Neural progenitor cell (in vitro differentiated cells): ENCODE measurements at regions not wholly inside any gene's neighbourhood (a gene's known extent, or its start where the extent isn't known, plus 50 kb on each side); places are given as distances from the start of the nearest gene placed in this dataset.

Source experiments
- EZH2 ChIP-seq: fragments of 200-600 bp; sonication (generic); IDR thresholded peaks from 2 replicates; pipeline ENCODE4 v1.6.1; 2017; ENCODE audit warnings: antibody characterized with exemption, mild to moderate bottlenecking, moderate library complexity
- TF ChIP-seq, protein P1 (sequence below): fragments of 200-600 bp; sonication (generic); IDR thresholded peaks from 2 replicates; pipeline ENCODE4 v1.5.1; 2017; ENCODE audit warnings: antibody characterized with exemption, mild to moderate bottlenecking

DNA sequence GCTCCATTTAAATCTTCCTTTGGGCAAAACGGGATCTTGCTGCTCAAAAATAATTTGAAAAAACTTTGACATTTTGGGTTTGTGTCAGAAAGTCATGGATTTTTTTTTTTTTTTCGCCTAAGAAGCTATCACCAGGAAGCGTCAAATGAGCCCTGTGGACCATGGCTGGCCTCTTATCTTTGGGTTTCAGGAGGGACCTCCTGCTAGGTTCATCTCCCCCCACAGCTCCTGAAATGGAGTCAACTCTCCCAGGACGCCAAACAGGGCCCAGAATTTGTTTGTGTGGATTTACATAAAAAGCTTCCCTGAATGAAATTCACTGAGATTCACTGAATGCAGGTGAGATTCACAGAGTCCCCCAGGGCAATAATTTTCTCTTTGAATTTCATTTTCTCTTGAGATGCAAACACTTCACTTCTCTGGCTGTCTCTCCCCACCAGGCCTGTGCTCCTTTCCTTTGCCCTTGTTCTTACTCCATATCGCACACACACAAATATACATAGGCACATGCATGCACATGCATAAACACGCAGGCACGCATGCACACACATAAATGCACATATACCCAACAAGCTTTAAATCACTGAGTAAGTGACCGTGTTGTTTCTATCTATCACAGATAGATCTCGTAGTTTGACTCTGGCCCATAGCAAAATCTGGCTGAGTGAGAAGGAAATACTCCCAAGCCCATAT lies 55.3 kb upstream of the GALNT10 start:
- TF ChIP-seq, protein P1, sequence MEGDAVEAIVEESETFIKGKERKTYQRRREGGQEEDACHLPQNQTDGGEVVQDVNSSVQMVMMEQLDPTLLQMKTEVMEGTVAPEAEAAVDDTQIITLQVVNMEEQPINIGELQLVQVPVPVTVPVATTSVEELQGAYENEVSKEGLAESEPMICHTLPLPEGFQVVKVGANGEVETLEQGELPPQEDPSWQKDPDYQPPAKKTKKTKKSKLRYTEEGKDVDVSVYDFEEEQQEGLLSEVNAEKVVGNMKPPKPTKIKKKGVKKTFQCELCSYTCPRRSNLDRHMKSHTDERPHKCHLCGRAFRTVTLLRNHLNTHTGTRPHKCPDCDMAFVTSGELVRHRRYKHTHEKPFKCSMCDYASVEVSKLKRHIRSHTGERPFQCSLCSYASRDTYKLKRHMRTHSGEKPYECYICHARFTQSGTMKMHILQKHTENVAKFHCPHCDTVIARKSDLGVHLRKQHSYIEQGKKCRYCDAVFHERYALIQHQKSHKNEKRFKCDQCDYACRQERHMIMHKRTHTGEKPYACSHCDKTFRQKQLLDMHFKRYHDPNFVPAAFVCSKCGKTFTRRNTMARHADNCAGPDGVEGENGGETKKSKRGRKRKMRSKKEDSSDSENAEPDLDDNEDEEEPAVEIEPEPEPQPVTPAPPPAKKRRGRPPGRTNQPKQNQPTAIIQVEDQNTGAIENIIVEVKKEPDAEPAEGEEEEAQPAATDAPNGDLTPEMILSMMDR = no peak
- TF ChIP-seq EZH2 = no peak
